ENCODE measurements at regions not wholly inside any gene's neighbourhood (a gene's known extent, or its start where the extent isn't known, plus 50 kb on each side); places are given as distances from the start of the nearest gene placed in this dataset.

DNA sequence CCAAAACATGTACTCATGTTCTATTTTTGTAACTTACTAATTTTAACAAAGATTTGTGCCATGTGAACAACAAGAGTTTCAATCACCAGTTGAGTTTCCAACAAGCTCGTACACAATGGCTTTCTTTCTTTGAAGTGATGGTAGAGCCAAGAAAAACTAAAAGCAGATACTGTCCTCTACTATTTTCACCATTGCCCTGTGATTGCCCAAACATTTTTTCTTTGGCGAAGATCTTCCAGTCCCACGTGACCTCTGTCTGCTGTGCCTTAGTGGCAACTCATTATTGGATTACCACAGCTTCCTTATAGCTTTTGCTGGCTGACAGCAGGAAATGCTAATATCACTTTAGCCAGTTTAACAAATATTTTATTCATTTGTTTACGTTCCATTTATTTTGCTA is 1147.1 kb downstream of the STIM2 start:
- no peak for TF ChIP-seq SUZ12 (IDR thresholded peaks at IDR 0.05; ENCODE audit: extremely low read depth, insufficient read depth, insufficient read length)
- no peak for TF ChIP-seq ZNF274 (IDR thresholded peaks at IDR 0.05; ENCODE audit: low read depth, low read length)
- TF ChIP-seq YY1 (IDR thresholded peaks at IDR 0.05; ENCODE audit: insufficient read depth, insufficient read length): no peak

Data from NT2/D1 (cell line).